GM12873 (cell line): ENCODE measurements at regions not wholly inside any gene's neighbourhood (a gene's known extent, or its start where the extent isn't known, plus 50 kb on each side); places are given as distances from the start of the nearest gene placed in this dataset.

Experiments
- TF ChIP-seq, protein P1 (sequence below): IDR thresholded peaks from 2 replicates; pipeline ENCODE4 v1.5.1; 2012; ENCODE audit warnings: low read depth, mild to moderate bottlenecking, moderate library complexity, low read length, control low read depth; ENCODE audit not compliant: insufficient read depth; ENCODE audit errors: missing control alignments

- TF ChIP-seq, protein P1, sequence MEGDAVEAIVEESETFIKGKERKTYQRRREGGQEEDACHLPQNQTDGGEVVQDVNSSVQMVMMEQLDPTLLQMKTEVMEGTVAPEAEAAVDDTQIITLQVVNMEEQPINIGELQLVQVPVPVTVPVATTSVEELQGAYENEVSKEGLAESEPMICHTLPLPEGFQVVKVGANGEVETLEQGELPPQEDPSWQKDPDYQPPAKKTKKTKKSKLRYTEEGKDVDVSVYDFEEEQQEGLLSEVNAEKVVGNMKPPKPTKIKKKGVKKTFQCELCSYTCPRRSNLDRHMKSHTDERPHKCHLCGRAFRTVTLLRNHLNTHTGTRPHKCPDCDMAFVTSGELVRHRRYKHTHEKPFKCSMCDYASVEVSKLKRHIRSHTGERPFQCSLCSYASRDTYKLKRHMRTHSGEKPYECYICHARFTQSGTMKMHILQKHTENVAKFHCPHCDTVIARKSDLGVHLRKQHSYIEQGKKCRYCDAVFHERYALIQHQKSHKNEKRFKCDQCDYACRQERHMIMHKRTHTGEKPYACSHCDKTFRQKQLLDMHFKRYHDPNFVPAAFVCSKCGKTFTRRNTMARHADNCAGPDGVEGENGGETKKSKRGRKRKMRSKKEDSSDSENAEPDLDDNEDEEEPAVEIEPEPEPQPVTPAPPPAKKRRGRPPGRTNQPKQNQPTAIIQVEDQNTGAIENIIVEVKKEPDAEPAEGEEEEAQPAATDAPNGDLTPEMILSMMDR: no peak
These were observed 465.4 kb downstream of the ZNF804A start for GRCh38 chr2:185063761-185064160.

- TF ChIP-seq, protein P1: no peak
These were observed 467.8 kb downstream of the ZNF804A start for GRCh38 chr2:185066128-185066527.

GRCh38 chr2:185069107-185069506 lies 470.8 kb downstream of the ZNF804A start:
- TF ChIP-seq, protein P1: no peak

GRCh38 chr2:185074156-185074555 lies 475.8 kb downstream of the ZNF804A start:
- TF ChIP-seq, protein P1: no peak

GRCh38 chr2:185082749-185083148 lies 484.4 kb downstream of the ZNF804A start:
- TF ChIP-seq, protein P1: no peak

GRCh38 chr2:185108588-185108987 lies 510.3 kb downstream of the ZNF804A start:
- TF ChIP-seq, protein P1: no peak

DNA sequence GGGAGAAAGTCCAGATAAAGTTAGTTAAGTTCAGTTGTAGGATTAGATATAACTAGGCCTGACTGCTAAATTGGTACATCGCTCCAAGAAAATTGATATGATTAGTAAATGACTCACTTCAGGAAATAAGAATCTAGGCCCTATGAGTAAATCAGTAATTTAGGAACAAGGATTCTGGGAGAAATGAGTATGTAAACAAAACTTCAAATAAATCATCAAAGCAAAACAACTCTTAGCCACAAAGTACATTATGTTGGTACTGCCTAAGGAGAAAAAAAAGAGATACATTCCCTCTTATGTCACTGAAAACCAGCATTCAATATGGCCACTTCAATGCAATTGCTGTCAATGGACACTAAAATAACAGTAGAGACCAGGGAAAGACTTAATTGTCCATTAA lies 529.1 kb downstream of the ZNF804A start:
- TF ChIP-seq, protein P1: no peak

- TF ChIP-seq, protein P1: no peak
These were observed 530.0 kb downstream of the ZNF804A start for GRCh38 chr2:185128346-185128745.
